HG03103 (cell line): ENCODE measurements at regions not wholly inside any gene's neighbourhood (a gene's known extent, or its start where the extent isn't known, plus 50 kb on each side); places are given as distances from the start of the nearest gene placed in this dataset.

ENCODE experiments used
- ATAC-seq: cut with Tn5 transposase; IDR thresholded peaks from one replicate; pipeline ENCODE4 v1.9.1; 2021; ENCODE audit warnings: low read depth; ENCODE audit not compliant: unreplicated experiment

GRCh38 chr12:25013061-25013460 is 64.2 kb upstream of the BCAT1 start:
- no peak for ATAC-seq

- no peak for ATAC-seq
These were observed 60.7 kb upstream of the BCAT1 start for GRCh38 chr12:25009496-25010092.

GRCh38 chr12:25005376-25005775 is 56.5 kb upstream of the BCAT1 start:
- ATAC-seq: peak; percentile 46

GRCh38 chr12:25004447-25004846 is 55.5 kb upstream of the BCAT1 start:
- no peak for ATAC-seq

GRCh38 chr12:25001311-25001710 is 52.4 kb upstream of the BCAT1 start:
- no peak for ATAC-seq
